ENCODE measurements at regions not wholly inside any gene's neighbourhood (a gene's known extent, or its start where the extent isn't known, plus 50 kb on each side); places are given as distances from the start of the nearest gene placed in this dataset.

- TF ChIP-seq CTCF (conservative IDR thresholded peaks at IDR 0.05 in 1 of 2, IDR thresholded peaks at IDR 0.05 in 1 of 2; ENCODE audit: low read depth in 1 of 2, low read length in 2 of 2) (no peak), EZH2 (IDR thresholded peaks at IDR 0.05; ENCODE audit: low read length, missing control alignments) (no peak)
Observed at GRCh38 chr10:34006471-34006870, 672.0 kb upstream of the NRP1 start.
